K562 (cell line): ENCODE measurements at regions not wholly inside any gene's neighbourhood (a gene's known extent, or its start where the extent isn't known, plus 50 kb on each side); places are given as distances from the start of the nearest gene placed in this dataset.

Experiments used
- ATAC-seq: fragments of 200-7000 bp; cut with Tn5 transposase; 3 replicates; pipeline ENCODE4 v1.9.1; 2020; ENCODE audit warnings: moderate library complexity
- BruUV-seq: library from RNA; stranded (reverse); fragments of 400-500 nt; replicated peaks from 2 replicates; lab custom pipeline; 2021; lab: Mats Ljungman, UMichigan
- CTCF ChIA-PET: fragments of 300-600 bp; formaldehyde crosslinking; extraction: SDS; loops from one replicate; lab custom pipeline; 2021; ENCODE audit warnings: low intra/inter-chr PET ratio; lab: Yijun Ruan, JAX
- POLR2A ChIA-PET: fragments of 300-600, 350-650 bp; sonication (Branson Sonifier 250); formaldehyde crosslinking; extraction: SDS; loops from one replicate; lab custom pipeline; 2021; ENCODE audit warnings: antibody characterized with exemption, inconsistent platforms; lab: Yijun Ruan, JAX
- DNase-seq, 4 experiments: peaks; one replicate each; pipeline versions ENCODE4 v3.0.0 to v3.0.0-alpha.2; 2011 to 2018; ENCODE audit warnings: low spot score in 3 of 4, mixed read lengths in 3 of 4; ENCODE audit errors: extremely low read depth in 1 of 4
- FAIRE-seq: peaks from 2 replicates; lab custom pipeline; 2011; peaks lifted over from hg19 to GRCh38; lab: Jason Lieb, UNC
- H2AFZ ChIP-seq: 2 replicates; pipeline ENCODE4 v1.6.0; 2011; ENCODE audit warnings: low read depth, low read length, control low read depth, inconsistent platforms
- H3K27ac ChIP-seq: fragments of 200-600 bp; 3 replicates; pipeline ENCODE4 v1.8.0; 2011; ENCODE audit warnings: low read depth, mild to moderate bottlenecking, control low read depth, inconsistent platforms, low read length, moderate library complexity, mixed read lengths; ENCODE audit errors: extremely low read depth
- H3K27me3 ChIP-seq, 2 experiments: fragments of 300-600 bp in 1 of 2; 2 replicates in 1 of 2; 3 replicates in 1 of 2; pipeline versions ENCODE4 v1.6.0 to v1.8.0; 2011; ENCODE audit warnings: inconsistent platforms in 2 of 2, low read length in 2 of 2, mild to moderate bottlenecking in 1 of 2, mixed read lengths in 1 of 2, moderate library complexity in 1 of 2; ENCODE audit not compliant: control insufficient read depth in 2 of 2, insufficient read depth in 2 of 2
- H3K36me3 ChIP-seq: fragments of 300-600 bp; 3 replicates; pipeline ENCODE4 v1.8.0; 2011; ENCODE audit warnings: mild to moderate bottlenecking, low read length, inconsistent platforms; ENCODE audit not compliant: control insufficient read depth, insufficient read depth
- H3K4me1 ChIP-seq, 2 experiments: fragments of 200-600 bp in 1 of 2; replicated peaks in 1 of 2; 2 replicates in 1 of 2; 3 replicates in 1 of 2; pipeline versions ENCODE4 v1.5.1 to v1.8.0; 2011; ENCODE audit warnings: inconsistent platforms in 2 of 2, low read length in 2 of 2, mild to moderate bottlenecking in 1 of 2, mixed read lengths in 1 of 2, moderate library complexity in 1 of 2; ENCODE audit not compliant: control insufficient read depth in 2 of 2, insufficient read depth in 2 of 2
- H3K4me2 ChIP-seq: 2 replicates; pipeline ENCODE4 v1.6.1; 2011; ENCODE audit warnings: low read length, control low read depth, inconsistent platforms, mixed read lengths; ENCODE audit not compliant: insufficient read depth
- H3K4me3 ChIP-seq: fragments of 200-600 bp; sonication (generic), shearing (Covaris generic); 2 replicates; pipeline ENCODE4 v1.5.1; 2016; ENCODE audit warnings: control low read depth, inconsistent platforms
- H3K79me2 ChIP-seq: fragments of 200-600 bp; 3 replicates; pipeline ENCODE4 v1.8.0; 2011; ENCODE audit warnings: low read length, inconsistent platforms; ENCODE audit not compliant: control insufficient read depth, insufficient read depth
- H3K9ac ChIP-seq, 2 experiments: 2 replicates each; pipeline versions ENCODE4 v1.6.0 to v1.6.1; 2011; ENCODE audit warnings: low read depth in 2 of 2, low read length in 2 of 2, control low read depth in 1 of 2, inconsistent platforms in 1 of 2, mild to moderate bottlenecking in 1 of 2, mixed read lengths in 1 of 2; ENCODE audit not compliant: insufficient read depth in 1 of 2
- H3K9me1 ChIP-seq: one replicate; pipeline ENCODE4 v1.6.0; 2011; ENCODE audit warnings: inconsistent platforms, mild to moderate bottlenecking, low read length, moderate library complexity; ENCODE audit not compliant: control insufficient read depth, insufficient read depth
- H3K9me3 ChIP-seq: replicated peaks from 2 replicates; pipeline ENCODE4 v1.5.1; 2011; ENCODE audit warnings: low read depth, low read length, inconsistent platforms; ENCODE audit not compliant: control insufficient read depth, insufficient read depth
- H4K20me1 ChIP-seq: replicated peaks from 2 replicates; pipeline ENCODE4 v1.6.1; 2011; ENCODE audit warnings: low read length, inconsistent platforms, mixed read lengths; ENCODE audit not compliant: control insufficient read depth, insufficient read depth
- CCAR2 ChIP-seq: fragments of 200-400 bp; formaldehyde crosslinking; IDR thresholded peaks from 2 replicates; pipeline ENCODE4 v1.6.1; 2017; ENCODE audit warnings: mild to moderate bottlenecking, low read depth, low read length
- CGGBP1 ChIP-seq: fragments of 250-450 bp; sonication (Bioruptor Pico); IDR thresholded peaks from 2 replicates; pipeline ENCODE4 v1.9.0; 2021; ENCODE audit warnings: mild to moderate bottlenecking
- FOXM1 ChIP-seq, 2 experiments: fragments of 450-650 bp in 1 of 2; sonication (generic) in 1 of 2; formaldehyde crosslinking in 1 of 2; IDR thresholded peaks; 2 replicates each; pipeline versions ENCODE4 v1.6.1 to v1.9.0; 2017 to 2022; ENCODE audit warnings: low read depth in 2 of 2, mild to moderate bottlenecking in 2 of 2, missing genetic modification reagents in 1 of 2, moderate library complexity in 1 of 2
- IFI16 ChIP-seq: fragments of 250-450 bp; sonication (Bioruptor Pico); IDR thresholded peaks from 2 replicates; pipeline ENCODE4 v2.1.2; 2022; ENCODE audit warnings: mild to moderate bottlenecking, inconsistent platforms
- KDM1A ChIP-seq, 2 experiments: fragments of 450-650 bp; IDR thresholded peaks; 2 replicates each; pipeline ENCODE4 v1.6.1; 2016; ENCODE audit warnings: mild to moderate bottlenecking in 2 of 2
- MAFK ChIP-seq: IDR thresholded peaks from 2 replicates; pipeline ENCODE4 v1.6.1; 2011; ENCODE audit warnings: low read length, improper control_type of control experiment
- PHF8 ChIP-seq: fragments of 200-600 bp; sonication (generic); IDR thresholded peaks from 2 replicates; pipeline ENCODE4 v1.6.1; 2012; ENCODE audit warnings: mixed run types, mild to moderate bottlenecking, inconsistent platforms, low read length, moderate library complexity, borderline replicate concordance
- POLR2AphosphoS5 ChIP-seq: IDR thresholded peaks from 2 replicates; pipeline ENCODE4 v1.6.1; 2011; ENCODE audit warnings: mild to moderate bottlenecking, low read depth, low read length, moderate library complexity; ENCODE audit not compliant: control insufficient read depth, insufficient read depth
- RBM15 ChIP-seq: fragments of 200-400 bp; formaldehyde crosslinking; IDR thresholded peaks from 2 replicates; pipeline ENCODE4 v1.6.1; 2018; ENCODE audit warnings: mild to moderate bottlenecking, low read length, moderate library complexity; ENCODE audit not compliant: insufficient read depth
- TCF7L2 ChIP-seq: fragments of 150-350 bp; IDR thresholded peaks from 2 replicates; pipeline ENCODE4 v1.6.1; 2016; ENCODE audit warnings: low read depth, mild to moderate bottlenecking, low read length, moderate library complexity
- TRIM28 ChIP-seq: fragments of 450-650 bp; IDR thresholded peaks from 2 replicates; pipeline ENCODE4 v1.6.1; 2017
- ZNF12 ChIP-seq: sonication (generic); formaldehyde crosslinking; IDR thresholded peaks from 2 replicates; pipeline ENCODE4 v1.4.0; 2020; ENCODE audit warnings: mild to moderate bottlenecking, missing genetic modification reagents
- ZNF609 ChIP-seq: sonication (generic); formaldehyde crosslinking; IDR thresholded peaks from 2 replicates; pipeline ENCODE4 v1.8.1; 2023; ENCODE audit warnings: missing genetic modification reagents, mild to moderate bottlenecking, borderline replicate concordance
- WGBS: fragments of 100-300 bp; shearing (Covaris generic); methylation state at CpG from one replicate; pipeline ENCODE4 v1.1.6; 2016; ENCODE audit warnings: low coverage, mixed read lengths; ENCODE audit not compliant: insufficient coverage; ENCODE audit errors: missing lambda C conversion rate; 5-methylcytosine and 5-hydroxymethylcytosine counted together
- in situ Hi-C: fragments of 300-500 bp; cut with MboI; formaldehyde crosslinking; loops from 4 replicates; pipeline ENCODE4 v1.15.0; 2018; ENCODE audit warnings: inconsistent platforms, mixed read lengths
- intact Hi-C: fragments of 100-400 bp; cut with micrococcal nuclease; formaldehyde crosslinking; loops from 2 replicates; pipeline ENCODE4 v1.14.2; 2022

- POLR2A ChIA-PET, result no interaction called here
- no peaks in the 10 kb centered on the region for H3K9me1 ChIP-seq
- FAIRE-seq, result no peak
These were observed 172.2 kb upstream of the ADGRL3 start for GRCh38 chr4:61027939-61028338.

GRCh38 chr4:61036071-61036684 lies 163.9 kb upstream of the ADGRL3 start:
- Histone ChIP-seq H3K9me1 (no peaks in the 10 kb centered on the region), H3K79me2 (no peaks in the 10 kb centered on the region), H3K4me1 (no peaks in the 10 kb centered on the region), H3K27me3 (no peaks in the 10 kb centered on the region), H3K27ac (no peak overlapping the region), H3K4me2 (no peak overlapping the region), H3K9me3 (no peaks in the 10 kb centered on the region), H3K4me3 (no peak overlapping the region), H3K36me3 (no peaks in the 10 kb centered on the region), H4K20me1 (no peaks in the 10 kb centered on the region), H3K9ac (no peak overlapping the region), H2AFZ (no peak overlapping the region)
- in situ Hi-C loops, result no loop called here
- intact Hi-C loops, result no loop called here
- ChIA-PET CTCF (no interaction called here), POLR2A (no interaction called here)
- 1% methylated on average over 4 of the region's 4 CpGs for WGBS
- DNase-seq, result no peak
- FAIRE-seq, result no peak
- no peak for ATAC-seq
- BruUV-seq, result no TSS peak
- TF ChIP-seq IFI16 (CRISPR knock-in tag) (no peak), POLR2AphosphoS5 (no peak), FOXM1 (IDR thresholded peaks at IDR 0.05; ENCODE audit: low read depth) (no peak), FOXM1 (CRISPR knock-in tag; IDR thresholded peaks at IDR 0.05; ENCODE audit: low read depth) (no peak), ZNF609 (CRISPR knock-in tag) (no peak), RBM15 (no peak), KDM1A (IDR thresholded peaks at IDR 0.05) (no peak), ZNF12 (CRISPR knock-in tag) (no peak), CGGBP1 (CRISPR knock-in tag) (no peak), PHF8 (no peak), TCF7L2 (no peak)

More at GRCh38 chr4:61027939-61028338, 172.2 kb upstream of the ADGRL3 start:
- CTCF ChIA-PET, result no interaction called here
- Histone ChIP-seq H3K9me3 (no peaks in the 10 kb centered on the region; the same call in 1 of the 2 replicates), H3K4me2 (no peak overlapping the region), H3K4me1 (no peaks in the 10 kb centered on the region), H3K9ac (no peak overlapping the region), H4K20me1 (no peaks in the 10 kb centered on the region), H3K36me3 (no peaks in the 10 kb centered on the region), H3K4me3 (no peak overlapping the region), H3K27ac (no peak overlapping the region), H3K79me2 (no peaks in the 10 kb centered on the region), H2AFZ (no peak overlapping the region), H3K27me3 (no peaks in the 10 kb centered on the region)
- intact Hi-C loops, result no loop called here
- in situ Hi-C loops, result no loop called here
- no TSS peak for BruUV-seq
- ATAC-seq (no peak), DNase-seq (no peak)
- TF ChIP-seq TRIM28 (no peak), CCAR2 (no peak), MAFK (0 out of 2 replicates have a peak, but pooled peaks have one; percentile 8)
